D721Med (cell line): ENCODE measurements at regions not wholly inside any gene's neighbourhood (a gene's known extent, or its start where the extent isn't known, plus 50 kb on each side); places are given as distances from the start of the nearest gene placed in this dataset.
"Not testable (repeated sequence)": the region's sequence is repeated elsewhere in the genome, so short reads cannot be mapped to it uniquely, and the experiment has no call there.

Source experiments
- DNase-seq: peaks from one replicate; pipeline ENCODE4 v3.0.0; 2011; ENCODE audit warnings: low spot score; ENCODE audit not compliant: insufficient read length
- FAIRE-seq: peaks from 2 replicates; lab custom pipeline; 2011; peaks lifted over from hg19 to GRCh38; lab: Jason Lieb, UNC
- CTCF ChIP-seq: IDR thresholded peaks from 2 replicates; pipeline ENCODE4 v1.5.1; 2012; ENCODE audit warnings: mild to moderate bottlenecking, control low read depth; ENCODE audit not compliant: insufficient read depth; ENCODE audit errors: missing control alignments

GRCh38 chr7:92945840-92946239 lies 109.5 kb upstream of the CDK6 start:
- no peak for FAIRE-seq
- TF ChIP-seq CTCF, result no peak
- no peak for DNase-seq

- no peak for TF ChIP-seq CTCF
- no peak for FAIRE-seq
- DNase-seq, result no peak
These were observed 108.3 kb upstream of the CDK6 start for GRCh38 chr7:92944633-92945032.

- not testable (repeated sequence) for DNase-seq, FAIRE-seq
These were observed 106.3 kb upstream of the CDK6 start for GRCh38 chr7:92942706-92943105.

GRCh38 chr7:92939666-92940360 lies 103.4 kb upstream of the CDK6 start:
- TF ChIP-seq CTCF, result no peak
- no peak for FAIRE-seq
- DNase-seq, result no peak

GRCh38 chr7:92934096-92934495 lies 97.7 kb upstream of the CDK6 start:
- no peak for TF ChIP-seq CTCF
- FAIRE-seq (no peak), DNase-seq (no peak)

- DNase-seq (no peak), FAIRE-seq (no peak)
- TF ChIP-seq CTCF, result no peak
These were observed 96.1 kb upstream of the CDK6 start for GRCh38 chr7:92932450-92932849.

- no peak for DNase-seq
- TF ChIP-seq CTCF, result no peak
- no peak for FAIRE-seq
These were observed 94.0 kb upstream of the CDK6 start for GRCh38 chr7:92930404-92930803.

- no peak for FAIRE-seq
- DNase-seq, result no peak
- TF ChIP-seq CTCF, result no peak
These were observed 90.3 kb upstream of the CDK6 start for GRCh38 chr7:92926697-92927044.
